SK-N-SH (cell line): ENCODE measurements at regions not wholly inside any gene's neighbourhood (a gene's known extent, or its start where the extent isn't known, plus 50 kb on each side); places are given as distances from the start of the nearest gene placed in this dataset.

Source experiments
- CTCF ChIP-seq: fragments of 200-600 bp; sonication (generic); IDR thresholded peaks from 2 replicates; pipeline ENCODE4 v1.6.1; 2017; ENCODE audit warnings: antibody characterized with exemption, mild to moderate bottlenecking, moderate library complexity
- ELF1 ChIP-seq: IDR thresholded peaks from 2 replicates; pipeline ENCODE4 v1.4.0; 2012
- EZH2phosphoT487 ChIP-seq: fragments of 200-600 bp; sonication (generic); IDR thresholded peaks from 2 replicates; pipeline ENCODE4 v1.6.1; 2017; ENCODE audit warnings: low read depth, mixed run types, mild to moderate bottlenecking, antibody characterized with exemption, moderate library complexity, borderline replicate concordance
- FOXJ3 ChIP-seq: sonication (generic); formaldehyde crosslinking; IDR thresholded peaks from 2 replicates; pipeline ENCODE4 v1.5.1; 2020; ENCODE audit warnings: mild to moderate bottlenecking, missing genetic modification reagents
- POLR2AphosphoS5 ChIP-seq: IDR thresholded peaks from 2 replicates; pipeline ENCODE4 v1.6.1; 2012; ENCODE audit warnings: low read depth, low read length
- RCOR1 ChIP-seq: fragments of 150-350 bp; IDR thresholded peaks from 2 replicates; pipeline ENCODE4 v1.6.1; 2017; ENCODE audit warnings: antibody characterized with exemption, low read length
- TEAD4 ChIP-seq: IDR thresholded peaks from 2 replicates; pipeline ENCODE4 v1.4.0; 2012; ENCODE audit warnings: mild to moderate bottlenecking, borderline replicate concordance; ENCODE audit not compliant: insufficient read depth
- TF ChIP-seq, protein P1 (sequence below): IDR thresholded peaks from 2 replicates; pipeline ENCODE4; 2012
- TF ChIP-seq, protein P2 (sequence below): IDR thresholded peaks from 2 replicates; pipeline ENCODE4 v1.6.1; 2012; ENCODE audit warnings: mild to moderate bottlenecking, low read depth, low read length, moderate library complexity

- TF ChIP-seq, protein P1, sequence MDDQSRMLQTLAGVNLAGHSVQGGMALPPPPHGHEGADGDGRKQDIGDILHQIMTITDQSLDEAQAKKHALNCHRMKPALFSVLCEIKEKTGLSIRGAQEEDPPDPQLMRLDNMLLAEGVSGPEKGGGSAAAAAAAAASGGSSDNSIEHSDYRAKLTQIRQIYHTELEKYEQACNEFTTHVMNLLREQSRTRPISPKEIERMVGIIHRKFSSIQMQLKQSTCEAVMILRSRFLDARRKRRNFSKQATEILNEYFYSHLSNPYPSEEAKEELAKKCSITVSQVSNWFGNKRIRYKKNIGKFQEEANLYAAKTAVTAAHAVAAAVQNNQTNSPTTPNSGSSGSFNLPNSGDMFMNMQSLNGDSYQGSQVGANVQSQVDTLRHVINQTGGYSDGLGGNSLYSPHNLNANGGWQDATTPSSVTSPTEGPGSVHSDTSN, result no peak
- no peak for TF ChIP-seq CTCF
- TF ChIP-seq FOXJ3 (CRISPR knock-in tag), result no peak
- no peak for TF ChIP-seq POLR2AphosphoS5
- TF ChIP-seq ELF1, result no peak
- TF ChIP-seq, protein P2, sequence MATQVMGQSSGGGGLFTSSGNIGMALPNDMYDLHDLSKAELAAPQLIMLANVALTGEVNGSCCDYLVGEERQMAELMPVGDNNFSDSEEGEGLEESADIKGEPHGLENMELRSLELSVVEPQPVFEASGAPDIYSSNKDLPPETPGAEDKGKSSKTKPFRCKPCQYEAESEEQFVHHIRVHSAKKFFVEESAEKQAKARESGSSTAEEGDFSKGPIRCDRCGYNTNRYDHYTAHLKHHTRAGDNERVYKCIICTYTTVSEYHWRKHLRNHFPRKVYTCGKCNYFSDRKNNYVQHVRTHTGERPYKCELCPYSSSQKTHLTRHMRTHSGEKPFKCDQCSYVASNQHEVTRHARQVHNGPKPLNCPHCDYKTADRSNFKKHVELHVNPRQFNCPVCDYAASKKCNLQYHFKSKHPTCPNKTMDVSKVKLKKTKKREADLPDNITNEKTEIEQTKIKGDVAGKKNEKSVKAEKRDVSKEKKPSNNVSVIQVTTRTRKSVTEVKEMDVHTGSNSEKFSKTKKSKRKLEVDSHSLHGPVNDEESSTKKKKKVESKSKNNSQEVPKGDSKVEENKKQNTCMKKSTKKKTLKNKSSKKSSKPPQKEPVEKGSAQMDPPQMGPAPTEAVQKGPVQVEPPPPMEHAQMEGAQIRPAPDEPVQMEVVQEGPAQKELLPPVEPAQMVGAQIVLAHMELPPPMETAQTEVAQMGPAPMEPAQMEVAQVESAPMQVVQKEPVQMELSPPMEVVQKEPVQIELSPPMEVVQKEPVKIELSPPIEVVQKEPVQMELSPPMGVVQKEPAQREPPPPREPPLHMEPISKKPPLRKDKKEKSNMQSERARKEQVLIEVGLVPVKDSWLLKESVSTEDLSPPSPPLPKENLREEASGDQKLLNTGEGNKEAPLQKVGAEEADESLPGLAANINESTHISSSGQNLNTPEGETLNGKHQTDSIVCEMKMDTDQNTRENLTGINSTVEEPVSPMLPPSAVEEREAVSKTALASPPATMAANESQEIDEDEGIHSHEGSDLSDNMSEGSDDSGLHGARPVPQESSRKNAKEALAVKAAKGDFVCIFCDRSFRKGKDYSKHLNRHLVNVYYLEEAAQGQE, result no peak
- no peak for TF ChIP-seq EZH2phosphoT487
- no peak for TF ChIP-seq TEAD4
- TF ChIP-seq RCOR1, result no peak
Measured at GRCh38 chr4:44842531-44842930, 116.2 kb upstream of the GNPDA2 start.
